Psoas muscle (tissue), 7 donors: ENCODE measurements at regions not wholly inside any gene's neighbourhood (a gene's known extent, or its start where the extent isn't known, plus 50 kb on each side); places are given as distances from the start of the nearest gene placed in this dataset.

Source experiments
- ATAC-seq, 4 donors: fragments of 200-7000 bp; cut with Tn5 transposase; one replicate each; pipeline ENCODE4 v1.9.1; 2020; ENCODE audit warnings: moderate library complexity in 3 of 4, mild to moderate bottlenecking in 2 of 4
- DNase-seq, 2 donors: peaks; one replicate each; pipeline ENCODE4 v3.0.0-alpha.2; 2020
- H3K27ac ChIP-seq: fragments of 200-600 bp; one replicate; pipeline ENCODE4 v1.8.0; 2022
- H3K27me3 ChIP-seq, 3 donors: fragments of 200-600 bp in 1 of 3; one replicate each; pipeline versions ENCODE4 v1.6.1 to v1.8.0; 2013 to 2022; ENCODE audit warnings: low read length in 2 of 3, mild to moderate bottlenecking in 2 of 3, moderate library complexity in 1 of 3; ENCODE audit not compliant: insufficient read depth in 3 of 3
- H3K36me3 ChIP-seq, 2 donors: fragments of 200-600 bp in 1 of 2; one replicate each; pipeline versions ENCODE4 v1.6.1 to v1.8.0; 2013 to 2022; ENCODE audit warnings: low read depth in 1 of 2, mild to moderate bottlenecking in 1 of 2, moderate library complexity in 1 of 2; ENCODE audit not compliant: insufficient read depth in 1 of 2
- H3K4me1 ChIP-seq: fragments of 200-600 bp; one replicate; pipeline ENCODE4 v1.8.0; 2022
- H3K4me3 ChIP-seq: fragments of 200-600 bp; one replicate; pipeline ENCODE4 v1.8.0; 2022; ENCODE audit warnings: mild to moderate bottlenecking
- H3K9me3 ChIP-seq: fragments of 200-600 bp; one replicate; pipeline ENCODE4 v1.8.0; 2022
- WGBS, 3 donors: extraction: QIAGEN DNeasy Blood & Tissue Kit; methylation state at CpG; one replicate each; pipeline versions ENCODE4 v1.1.6 to v1.1.7; 2013; 5-methylcytosine and 5-hydroxymethylcytosine counted together
- intact Hi-C, 2 donors: fragments of 100-400 bp; cut with DNase I; formaldehyde crosslinking; loops; one replicate each; pipeline versions ENCODE4 v1.11.0 to v1.14.2; 2022
- TF ChIP-seq, protein P1 (sequence below): fragments of 200-600 bp; IDR thresholded peaks from one replicate; pipeline ENCODE4 v1.8.0; 2022; ENCODE audit warnings: antibody characterized with exemption
- donor health status: healthy with polysubstance abuse.
- donor health status: DM: no; HTN: no; CAD: no; lungs with moderate emphysema.
- donor health status: Bipolar disorder and iron deficiency.
- donor health status: healthy.
- donor health status: DM: yes; HTN: yes; CAD: no.
- donor health status: DM: no; HTN: no; CAD: no.
- donor health status: DM: yes; HTN: yes; CAD: no.

GRCh38 chr5:116769470-116769869 is 194.8 kb upstream of the SEMA6A start:
- no peak overlapping the region for H3K4me3 ChIP-seq
- no peaks in the 10 kb centered on the region for H3K4me1 ChIP-seq
- no peak overlapping the region for H3K27ac ChIP-seq
- H3K9me3 ChIP-seq, result no peaks in the 10 kb centered on the region
- ATAC-seq, result no peak
- no peak for DNase-seq
- H3K36me3 ChIP-seq, result no peaks in the 10 kb centered on the region
- 93 to 99% (median 95%) methylated on average over 7 of the region's 7 CpGs for WGBS, 3 donors
- intact Hi-C loops, result no loop called here
- TF ChIP-seq, protein P1, sequence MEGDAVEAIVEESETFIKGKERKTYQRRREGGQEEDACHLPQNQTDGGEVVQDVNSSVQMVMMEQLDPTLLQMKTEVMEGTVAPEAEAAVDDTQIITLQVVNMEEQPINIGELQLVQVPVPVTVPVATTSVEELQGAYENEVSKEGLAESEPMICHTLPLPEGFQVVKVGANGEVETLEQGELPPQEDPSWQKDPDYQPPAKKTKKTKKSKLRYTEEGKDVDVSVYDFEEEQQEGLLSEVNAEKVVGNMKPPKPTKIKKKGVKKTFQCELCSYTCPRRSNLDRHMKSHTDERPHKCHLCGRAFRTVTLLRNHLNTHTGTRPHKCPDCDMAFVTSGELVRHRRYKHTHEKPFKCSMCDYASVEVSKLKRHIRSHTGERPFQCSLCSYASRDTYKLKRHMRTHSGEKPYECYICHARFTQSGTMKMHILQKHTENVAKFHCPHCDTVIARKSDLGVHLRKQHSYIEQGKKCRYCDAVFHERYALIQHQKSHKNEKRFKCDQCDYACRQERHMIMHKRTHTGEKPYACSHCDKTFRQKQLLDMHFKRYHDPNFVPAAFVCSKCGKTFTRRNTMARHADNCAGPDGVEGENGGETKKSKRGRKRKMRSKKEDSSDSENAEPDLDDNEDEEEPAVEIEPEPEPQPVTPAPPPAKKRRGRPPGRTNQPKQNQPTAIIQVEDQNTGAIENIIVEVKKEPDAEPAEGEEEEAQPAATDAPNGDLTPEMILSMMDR, result no peak
- H3K27me3 ChIP-seq, result no peaks in the 10 kb centered on the region

DNA sequence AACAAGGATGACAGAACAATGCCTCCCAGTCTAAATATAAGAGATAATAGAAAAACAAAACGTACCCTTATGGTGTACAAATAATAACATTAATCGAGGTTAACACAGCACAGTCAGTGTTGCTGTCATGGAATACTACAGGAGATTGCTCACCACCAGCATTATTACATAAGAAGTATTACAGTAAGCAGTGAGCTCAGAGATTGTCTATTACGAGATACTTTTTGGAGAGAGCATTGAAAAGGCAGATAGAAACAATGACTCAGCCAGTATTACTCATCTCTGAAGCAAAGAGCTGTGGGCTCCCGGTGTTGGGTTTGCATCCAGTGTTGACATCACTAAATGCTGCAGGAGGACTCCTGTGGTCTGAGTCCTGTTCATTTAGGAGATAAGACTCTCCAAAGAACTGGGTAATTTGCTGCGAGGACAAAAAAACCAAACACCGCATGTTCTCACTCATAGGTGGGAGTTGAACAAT is 191.9 kb upstream of the SEMA6A start:
- WGBS, 3 donors, result 52 to 68% (median 61%) methylated on average over 6 of the region's 6 CpGs
- Histone ChIP-seq H3K27ac (no peak overlapping the region), H3K4me1 (no peaks in the 10 kb centered on the region), H3K27me3 (no peaks in the 10 kb centered on the region), H3K9me3 (no peaks in the 10 kb centered on the region), H3K4me3 (no peak overlapping the region), H3K36me3 (no peaks in the 10 kb centered on the region)
- intact Hi-C loops, result no loop called here
- peak; percentile 47 to 81 (median 63) for ATAC-seq
- DNase-seq, result no peak
- TF ChIP-seq, protein P1, result no peak

DNA sequence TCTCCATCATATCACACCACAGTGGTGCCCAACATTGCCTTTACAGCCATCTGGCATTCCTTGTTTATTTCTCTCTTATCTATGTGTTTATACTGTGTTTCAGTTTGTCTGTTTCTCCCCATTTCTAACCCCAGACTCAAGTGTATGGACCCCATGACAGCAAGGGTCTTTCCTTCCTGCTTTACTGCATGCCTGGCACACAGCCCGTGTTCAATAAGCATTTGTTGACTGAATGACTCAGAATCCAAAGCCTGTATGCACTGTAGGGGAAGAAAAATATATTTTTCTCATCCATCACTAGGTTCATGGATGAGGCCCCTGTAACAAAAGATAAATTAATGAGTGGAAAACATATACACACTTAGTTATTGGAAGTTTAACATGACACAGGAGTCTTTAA is 190.8 kb upstream of the SEMA6A start:
- TF ChIP-seq, protein P1, result no peak
- H3K27me3 ChIP-seq, result no peaks in the 10 kb centered on the region
- ATAC-seq (no peak), DNase-seq (no peak)
- WGBS, 3 donors, result 63 to 87% (median 81%) methylated on average over 1 of the region's 1 CpG
- H3K4me1 ChIP-seq, result no peaks in the 10 kb centered on the region
- no peak overlapping the region for H3K27ac ChIP-seq
- H3K36me3 ChIP-seq, result no peaks in the 10 kb centered on the region
- intact Hi-C loops, result no loop called here
- H3K9me3 ChIP-seq, result no peaks in the 10 kb centered on the region
- no peak overlapping the region for H3K4me3 ChIP-seq

DNA sequence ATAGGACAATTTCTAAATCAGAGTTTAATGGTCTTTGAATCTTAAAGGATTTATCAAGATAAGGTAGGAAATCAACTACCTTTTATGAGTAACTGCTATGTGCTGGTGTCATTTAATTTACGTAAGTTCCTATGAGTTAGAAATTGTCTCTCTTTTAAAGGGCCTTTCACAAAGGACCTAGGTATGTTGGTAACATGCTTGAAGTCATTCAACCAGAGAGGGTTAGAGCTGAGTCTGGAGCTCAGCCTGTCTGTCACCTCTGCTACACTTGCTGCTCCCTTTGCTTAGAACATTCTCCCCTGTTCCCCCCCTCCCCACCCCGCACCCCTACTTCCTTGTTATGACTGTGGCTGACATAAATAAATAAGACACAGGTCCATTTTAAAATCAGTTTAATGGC is 190.3 kb upstream of the SEMA6A start:
- TF ChIP-seq, protein P1, result no peak
- Histone ChIP-seq H3K36me3 (no peaks in the 10 kb centered on the region), H3K4me1 (peaks cover 2% of the 10 kb centered on the region), H3K4me3 (no peak overlapping the region), H3K9me3 (no peaks in the 10 kb centered on the region), H3K27me3 (no peaks in the 10 kb centered on the region), H3K27ac (no peak overlapping the region)
- 95 to 100% (median 97%) methylated on average over 2 of the region's 2 CpGs for WGBS, 3 donors
- no peak for ATAC-seq
- intact Hi-C loops, result no loop called here
- DNase-seq, result no peak
